HG02943 (cell line): ENCODE measurements at regions not wholly inside any gene's neighbourhood (a gene's known extent, or its start where the extent isn't known, plus 50 kb on each side); places are given as distances from the start of the nearest gene placed in this dataset.

Experiments used
- ATAC-seq: cut with Tn5 transposase; IDR thresholded peaks from one replicate; pipeline ENCODE4 v1.9.1; 2021; ENCODE audit warnings: mild to moderate bottlenecking, low read depth, moderate library complexity; ENCODE audit not compliant: unreplicated experiment

DNA sequence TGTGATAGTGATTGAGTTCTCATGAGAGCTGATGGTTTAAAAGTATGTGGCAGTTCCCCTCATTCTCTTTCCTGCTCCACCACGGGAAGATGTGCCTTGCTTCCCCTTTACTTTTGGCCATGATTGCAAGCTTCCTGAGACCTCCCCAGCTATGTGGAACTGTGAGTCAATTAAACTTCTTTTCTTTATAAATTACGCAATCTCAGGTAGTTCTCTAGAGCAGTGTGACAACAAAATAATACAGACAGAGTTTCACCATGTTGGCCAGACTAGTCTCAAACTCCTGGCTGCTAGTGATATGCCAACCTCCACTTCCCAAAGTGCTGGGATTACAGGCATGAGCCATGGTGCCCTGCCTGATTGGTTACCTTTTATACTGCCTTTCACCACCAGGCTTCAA, 755.2 kb downstream of the METTL15 start:
- ATAC-seq: no peak

DNA sequence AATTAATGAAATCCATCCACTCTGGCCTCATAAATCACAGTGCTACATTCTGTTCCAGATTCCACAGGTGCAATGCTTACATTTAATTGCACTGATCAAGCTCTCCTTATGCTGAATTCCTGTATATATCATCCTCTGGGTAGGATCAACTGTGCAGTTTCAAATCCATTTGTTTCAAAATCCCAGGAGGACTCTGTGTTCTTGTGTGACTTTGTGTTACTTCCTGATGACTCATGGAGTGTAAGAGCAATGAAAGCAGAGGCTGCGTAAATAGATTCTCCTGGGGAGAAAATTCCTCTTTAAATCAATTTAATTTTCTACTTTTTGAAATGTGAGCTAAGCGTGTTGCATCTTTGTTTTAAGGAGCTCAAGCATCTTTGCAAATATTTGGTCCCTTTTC, 752.7 kb downstream of the METTL15 start:
- ATAC-seq: no peak

DNA sequence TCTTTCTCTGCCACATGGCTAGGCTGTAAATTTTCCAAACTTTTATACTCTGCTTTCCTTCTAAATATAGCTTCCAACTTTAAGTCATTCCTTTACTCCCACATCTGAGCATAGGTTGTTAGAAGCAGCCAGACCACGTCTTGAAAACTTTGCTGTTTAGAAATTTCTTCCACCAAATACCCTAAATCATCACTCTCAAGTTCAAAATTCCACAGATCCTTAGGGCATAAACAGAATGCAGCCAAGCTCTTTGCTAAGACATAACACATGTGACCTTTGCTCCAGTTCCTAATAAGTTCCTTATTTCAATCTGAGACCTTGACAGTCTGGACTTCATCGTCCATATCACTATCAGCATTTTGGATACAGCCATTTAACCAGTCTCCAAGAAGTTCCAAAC, 749.9 kb downstream of the METTL15 start:
- no peak for ATAC-seq

DNA sequence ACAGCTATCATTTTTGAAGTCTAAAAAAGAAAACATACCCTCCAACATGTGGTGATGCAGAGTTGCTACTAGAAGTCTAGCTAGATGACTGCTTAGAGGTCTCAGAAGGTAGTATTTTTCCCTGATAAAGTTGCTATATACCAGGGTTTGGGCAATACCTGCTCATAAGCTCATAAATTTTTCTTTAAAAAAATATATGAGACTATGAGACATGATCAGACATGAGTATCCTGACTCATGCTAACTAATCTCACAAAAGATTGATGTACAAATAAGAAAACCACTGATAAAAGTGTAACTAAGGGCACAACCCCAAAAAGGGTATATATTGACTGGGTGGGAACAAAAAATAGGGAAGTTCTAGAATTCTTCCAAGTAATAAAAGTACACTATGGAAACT, 740.9 kb downstream of the METTL15 start:
- no peak for ATAC-seq

DNA sequence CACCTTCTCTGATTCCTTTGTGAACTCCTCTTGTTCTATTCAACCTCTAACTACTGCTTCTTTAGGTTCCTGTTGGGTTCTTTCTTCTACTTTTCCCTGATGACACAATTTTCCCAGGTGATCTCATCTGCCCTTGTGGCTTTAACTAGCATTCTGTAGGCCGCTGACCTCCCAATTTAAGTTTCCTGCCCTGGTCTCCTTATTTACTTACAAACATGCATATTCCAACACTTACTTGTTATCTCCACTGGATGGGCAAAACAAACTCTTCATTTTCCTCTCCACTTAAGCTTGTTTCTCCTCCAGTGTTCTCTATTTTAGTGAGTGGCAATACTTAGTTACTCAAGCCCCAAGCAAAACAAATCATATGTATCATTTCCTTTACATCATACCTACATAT, 734.5 kb downstream of the METTL15 start:
- no peak for ATAC-seq

DNA sequence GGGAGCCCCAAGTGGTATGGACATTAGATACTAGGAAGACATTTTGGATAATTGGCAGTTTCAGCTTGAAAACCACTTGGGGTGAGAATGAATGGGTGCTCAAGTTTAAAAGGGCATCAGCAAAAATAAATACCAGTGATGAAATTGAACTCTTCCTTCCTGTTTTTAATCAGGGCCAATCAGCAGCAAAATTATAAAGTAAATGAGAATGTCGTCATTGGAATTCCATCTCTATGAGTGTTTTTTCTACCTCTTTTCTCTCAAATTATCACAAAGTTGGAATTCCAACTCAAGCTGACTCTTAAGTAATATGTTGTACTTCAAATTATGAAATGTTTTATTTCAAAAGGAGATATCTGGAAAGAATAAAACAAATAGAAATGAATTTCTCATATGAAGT, 730.6 kb downstream of the METTL15 start:
- ATAC-seq: no peak

DNA sequence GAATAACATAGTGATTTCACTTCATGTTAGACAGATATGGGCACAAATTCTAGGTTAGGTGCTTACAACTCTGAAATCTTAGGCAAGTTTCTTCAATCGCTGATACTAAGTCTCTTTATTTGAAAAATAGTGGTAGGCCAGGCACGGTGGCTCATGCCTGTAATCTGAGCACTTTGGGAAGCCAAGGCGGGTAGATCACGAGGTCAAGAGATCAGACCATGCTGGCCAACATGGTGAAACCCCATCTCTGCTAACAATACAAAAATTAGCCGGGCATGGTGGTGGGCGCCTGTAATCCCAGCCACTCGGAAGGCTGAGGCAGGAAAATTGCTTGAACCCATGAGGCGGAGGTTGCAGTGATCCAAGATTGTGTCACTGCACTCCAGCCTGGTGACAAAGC, 729.4 kb downstream of the METTL15 start:
- ATAC-seq: no peak

DNA sequence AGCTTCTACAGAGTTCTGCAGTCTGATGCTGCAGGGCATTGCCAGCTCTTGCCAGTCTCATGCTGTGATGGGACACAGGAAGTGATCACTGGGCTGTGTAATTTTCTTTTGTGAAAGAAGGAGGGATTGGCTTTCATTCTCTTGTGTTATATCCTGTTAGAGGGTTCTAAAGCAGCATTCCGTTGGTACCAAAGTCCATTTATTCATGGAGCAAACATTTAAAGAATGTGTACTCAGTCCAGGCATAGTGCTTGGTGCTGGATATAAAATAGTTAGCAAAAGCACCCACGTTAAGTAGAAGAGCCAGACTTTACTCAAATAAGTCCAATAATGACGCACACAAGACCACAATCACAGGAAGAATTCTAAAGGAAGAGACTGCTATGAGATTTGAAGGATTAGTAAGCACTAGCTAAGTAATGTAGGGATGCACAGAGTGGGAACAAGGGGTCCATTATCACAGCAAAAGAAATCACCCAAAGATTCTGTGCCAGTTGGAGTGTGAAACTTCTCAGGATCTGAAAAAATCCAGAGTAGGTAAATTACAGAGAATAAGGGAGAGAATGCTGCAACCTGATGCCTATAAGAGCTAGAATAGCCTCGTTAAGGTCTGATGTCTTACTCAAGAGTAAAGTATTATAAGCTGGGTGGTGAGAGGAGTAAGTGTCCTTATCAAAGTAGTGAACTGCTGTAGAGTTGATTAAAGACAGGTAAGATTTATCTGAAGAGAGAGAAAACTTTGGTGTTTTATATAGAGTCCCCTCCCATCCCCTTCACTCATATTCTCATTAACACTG, 728.3 kb downstream of the METTL15 start:
- ATAC-seq: no peak

DNA sequence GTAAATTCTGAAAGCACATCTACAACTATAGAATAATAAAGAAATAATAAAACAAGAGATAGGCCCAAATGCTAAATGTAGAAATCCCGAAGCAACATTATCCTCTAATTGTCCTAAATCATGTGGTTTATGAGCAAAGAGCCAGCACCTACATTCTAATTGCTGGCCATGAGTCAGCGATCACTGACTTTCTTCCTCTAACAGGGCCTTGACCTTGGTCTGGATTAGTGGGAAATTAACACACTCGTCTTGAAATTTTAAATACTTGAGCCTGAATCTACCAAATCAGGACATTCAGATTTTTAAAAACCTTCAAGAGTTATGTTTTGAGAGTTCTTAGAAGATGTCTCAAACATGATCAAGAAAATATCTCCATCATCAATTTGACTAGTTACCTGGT, 727.6 kb downstream of the METTL15 start:
- no peak for ATAC-seq

DNA sequence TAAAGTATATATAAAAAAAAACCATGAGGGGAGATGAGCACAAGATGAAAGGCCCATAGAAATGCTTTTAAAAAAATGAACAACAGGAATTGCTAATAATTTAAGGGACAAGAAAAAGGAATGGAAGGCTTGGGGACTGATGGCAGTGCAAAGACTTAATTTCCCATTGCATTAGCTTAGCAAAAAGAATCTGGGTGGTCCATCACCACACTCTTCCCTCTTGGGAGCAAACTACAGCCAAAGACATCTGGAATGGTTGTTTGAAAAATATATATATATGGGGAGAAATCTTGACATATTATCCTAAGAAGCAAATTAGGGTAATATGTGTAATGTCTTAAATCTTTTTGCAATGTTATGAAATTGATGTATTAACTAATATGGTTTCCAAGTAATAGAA, 727.1 kb downstream of the METTL15 start:
- no peak for ATAC-seq

DNA sequence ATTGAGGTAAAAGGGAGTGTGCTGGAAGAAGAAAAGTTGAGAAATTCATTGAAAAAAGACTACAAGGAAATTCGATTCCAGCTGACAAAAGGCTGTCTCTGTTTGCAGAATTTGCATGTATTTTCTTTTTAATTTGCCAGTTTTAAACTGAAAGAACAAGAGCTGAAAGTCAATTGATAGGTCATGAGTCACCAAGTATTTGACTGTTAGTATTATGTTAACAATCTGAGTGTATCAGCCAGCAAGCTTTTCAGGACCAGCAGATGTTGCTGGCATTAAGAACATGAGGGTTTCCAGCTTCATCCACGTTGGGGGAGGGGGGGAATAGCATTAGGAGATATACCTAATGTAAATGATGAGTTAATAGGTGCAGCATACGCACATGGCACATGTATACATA, 726.7 kb downstream of the METTL15 start:
- ATAC-seq: no peak

DNA sequence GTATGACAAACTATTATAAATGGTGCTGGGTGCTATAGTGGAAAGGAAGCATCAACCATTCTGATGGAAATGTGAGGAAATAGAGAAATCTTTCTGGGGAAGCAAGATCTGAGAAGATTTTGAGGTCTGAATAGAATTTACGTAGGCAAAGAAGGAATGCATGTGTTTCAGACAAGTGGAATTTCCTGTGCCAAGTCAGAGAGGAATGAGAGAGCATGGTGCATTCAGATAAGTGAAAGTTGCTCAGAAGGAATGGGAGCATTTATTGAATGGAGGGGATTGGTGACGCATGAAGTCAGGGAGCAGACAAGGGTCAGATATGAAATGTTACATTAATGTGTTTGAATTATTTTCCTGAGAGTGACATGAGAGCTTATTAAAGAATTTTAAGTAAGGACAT, 725.5 kb downstream of the METTL15 start:
- no peak for ATAC-seq

DNA sequence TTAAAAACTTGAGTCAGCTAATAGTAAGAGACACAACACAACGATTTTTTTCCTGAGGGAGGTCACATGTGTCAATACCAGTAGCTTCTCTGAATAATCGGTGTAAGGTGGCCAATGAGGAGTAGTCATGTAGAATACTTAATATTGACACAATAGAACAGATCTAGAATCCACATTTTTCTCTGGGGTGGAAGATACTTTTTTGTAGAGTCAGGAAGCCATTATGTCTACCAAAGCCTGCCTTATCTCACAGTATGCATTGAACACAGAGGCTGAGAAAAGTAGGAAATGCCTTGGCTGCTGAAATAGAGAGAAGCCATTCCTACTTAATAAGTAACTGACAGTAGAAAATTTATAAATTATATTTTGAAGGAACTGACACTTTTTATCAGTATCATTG, 725.0 kb downstream of the METTL15 start:
- no peak for ATAC-seq

DNA sequence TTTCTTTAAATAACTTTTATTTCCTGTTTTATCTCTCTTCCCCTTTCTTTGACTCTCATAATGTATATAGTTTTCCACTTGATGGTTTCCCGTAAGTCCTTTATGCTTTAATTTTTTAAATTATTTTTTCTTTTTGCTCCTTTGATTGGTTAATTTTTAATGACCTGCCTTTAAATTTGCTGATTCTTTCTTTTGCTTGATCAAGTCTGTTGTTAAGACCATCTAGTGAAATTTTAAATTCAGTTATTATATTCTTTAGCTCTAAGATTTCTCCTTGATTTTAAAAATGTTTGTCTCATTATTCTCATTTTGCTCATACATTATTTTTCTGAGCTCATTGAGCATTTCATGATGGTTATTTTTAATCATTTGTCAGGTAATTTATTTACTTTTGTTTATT, 718.6 kb downstream of the METTL15 start:
- ATAC-seq: no peak

DNA sequence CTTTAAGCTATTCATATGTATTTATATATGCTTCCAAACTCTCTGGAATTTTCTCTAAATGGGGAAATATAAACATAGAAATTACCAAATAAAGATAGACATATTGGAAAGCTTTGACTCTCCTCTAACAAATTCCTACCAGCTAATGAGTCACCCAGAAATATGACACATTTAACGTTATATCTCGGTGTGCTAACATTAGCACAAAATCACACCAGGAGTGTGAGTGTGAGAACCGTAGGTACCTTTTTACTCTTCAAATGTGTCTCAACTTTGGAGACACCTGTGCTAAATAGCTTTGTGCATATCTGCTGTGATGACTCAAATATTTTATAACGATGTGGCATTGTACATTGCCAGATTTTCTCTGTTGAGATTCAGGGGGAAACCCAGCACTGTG, 714.4 kb downstream of the METTL15 start:
- no peak for ATAC-seq

DNA sequence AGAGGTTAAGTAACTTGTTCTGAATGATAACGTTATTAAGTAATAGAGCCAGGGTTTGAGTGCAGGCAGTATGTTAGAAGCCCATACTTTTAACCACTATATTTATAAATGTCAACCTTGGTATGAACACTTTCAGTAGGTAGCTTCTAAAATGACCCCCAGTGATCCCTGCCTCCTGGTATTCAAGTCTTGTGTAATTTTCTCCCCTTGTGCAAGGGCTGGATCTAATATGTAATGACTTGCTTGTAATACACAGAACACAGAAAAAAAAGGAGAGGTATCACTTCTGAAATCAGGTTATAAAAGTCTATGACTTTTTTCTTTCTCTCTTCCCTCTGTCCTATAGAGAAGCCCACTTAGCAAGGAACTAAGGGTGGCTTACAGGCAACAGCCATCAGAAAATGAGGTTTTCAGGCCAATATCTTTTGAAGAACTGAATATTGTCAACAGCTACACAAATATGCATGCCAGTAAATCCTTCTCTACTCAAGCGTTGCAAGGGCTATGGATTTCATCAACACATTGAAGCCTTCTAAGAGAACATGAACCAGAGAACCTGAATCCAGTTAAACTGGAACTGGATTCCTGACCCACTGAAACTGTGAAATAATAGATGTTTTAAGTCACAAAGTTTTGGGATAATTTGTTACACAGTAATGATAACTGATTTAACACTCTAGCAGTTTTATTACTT, 712.3 kb downstream of the METTL15 start:
- no peak for ATAC-seq

DNA sequence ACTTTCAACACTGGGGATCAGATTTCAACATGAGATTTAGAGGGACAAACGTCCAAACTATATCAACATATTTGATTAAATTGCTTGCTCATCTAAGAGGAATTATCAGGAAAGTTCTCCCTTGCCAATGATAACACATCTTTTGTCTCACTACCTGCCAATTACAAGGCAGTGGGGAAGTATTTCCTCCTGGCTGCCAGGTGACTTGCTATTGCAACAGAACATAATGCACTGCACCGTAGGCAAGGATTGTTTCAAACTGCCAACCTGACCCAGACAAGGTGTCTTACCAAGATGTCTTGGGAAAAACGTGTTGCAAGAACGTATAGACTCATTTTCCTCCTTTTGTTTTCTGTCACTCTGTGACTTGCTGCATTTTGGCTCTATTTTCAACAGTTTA, 711.6 kb downstream of the METTL15 start:
- no peak for ATAC-seq

DNA sequence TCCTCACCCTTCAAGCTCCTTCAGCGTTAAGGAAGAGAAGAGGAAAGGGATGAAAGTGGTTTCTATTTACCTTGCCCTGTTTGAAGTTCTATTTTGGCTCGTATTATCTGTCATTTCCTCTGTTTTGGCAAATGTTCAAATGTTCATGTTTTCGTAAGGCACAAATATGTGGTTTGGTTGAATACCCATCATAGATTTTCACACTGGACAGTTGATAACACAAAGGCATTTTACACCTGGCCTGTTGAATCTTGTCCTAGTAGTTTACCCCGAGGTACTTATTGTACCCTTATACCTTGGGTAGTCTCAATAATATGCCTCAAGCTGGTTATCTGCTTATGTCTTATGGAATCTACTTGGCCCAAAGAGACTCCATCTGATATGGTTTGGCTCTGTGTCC, 706.9 kb downstream of the METTL15 start:
- no peak for ATAC-seq

DNA sequence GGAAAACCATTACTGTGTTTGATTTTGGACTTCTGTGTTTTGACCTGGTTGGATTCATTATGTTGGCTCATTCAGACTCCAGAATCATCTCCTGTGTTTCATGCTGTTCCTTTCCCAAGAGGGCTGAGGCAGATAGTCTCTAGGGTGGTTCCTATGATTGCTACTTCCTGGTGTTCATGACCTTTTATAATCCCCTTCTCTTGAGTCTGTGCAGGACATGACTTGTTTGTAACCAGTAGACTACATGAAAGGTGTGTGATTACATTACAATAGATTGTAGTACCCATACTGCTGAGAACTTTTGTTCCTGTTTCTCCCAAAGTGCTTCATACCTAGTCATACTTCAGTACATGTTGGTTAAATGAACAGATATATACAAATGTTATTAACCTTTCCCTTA, 700.6 kb downstream of the METTL15 start:
- no peak for ATAC-seq

DNA sequence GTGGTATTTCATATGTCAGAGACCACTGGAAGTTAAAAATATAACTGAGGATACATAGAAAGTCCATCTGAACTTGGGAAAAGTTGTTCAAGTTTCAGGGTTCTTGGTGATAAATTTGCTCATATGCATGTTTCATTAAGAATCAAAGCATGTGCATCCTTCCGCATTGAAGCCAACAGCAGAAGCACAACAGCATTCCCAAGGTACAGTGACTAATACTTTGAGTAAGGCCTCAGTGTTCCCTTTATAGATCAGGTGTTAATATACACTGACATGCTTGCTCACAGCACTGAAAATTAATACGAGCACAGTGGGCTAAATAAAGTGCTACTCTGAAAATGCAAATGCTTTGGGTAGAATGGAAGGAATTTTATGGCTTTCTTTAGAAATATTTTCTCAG, 691.1 kb downstream of the METTL15 start:
- ATAC-seq: no peak

DNA sequence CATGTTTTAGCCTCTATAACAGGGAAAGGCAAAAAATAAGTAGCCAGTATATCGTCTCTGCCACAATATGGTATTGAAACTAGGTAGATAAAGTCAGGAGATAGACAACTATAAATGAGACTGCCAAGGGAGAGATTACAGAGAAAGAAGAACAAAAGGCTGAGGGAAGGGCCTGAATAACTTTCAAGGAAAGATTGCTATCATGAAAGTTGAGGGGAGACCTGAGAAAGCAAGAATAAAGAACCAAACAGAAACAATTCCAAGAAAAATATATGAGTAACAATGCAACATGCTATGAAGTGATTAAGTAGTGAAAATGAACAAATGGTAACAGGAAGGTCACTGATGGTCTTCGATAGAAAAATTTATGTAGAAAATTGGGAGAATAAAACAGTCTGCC, 690.1 kb downstream of the METTL15 start:
- ATAC-seq: no peak

DNA sequence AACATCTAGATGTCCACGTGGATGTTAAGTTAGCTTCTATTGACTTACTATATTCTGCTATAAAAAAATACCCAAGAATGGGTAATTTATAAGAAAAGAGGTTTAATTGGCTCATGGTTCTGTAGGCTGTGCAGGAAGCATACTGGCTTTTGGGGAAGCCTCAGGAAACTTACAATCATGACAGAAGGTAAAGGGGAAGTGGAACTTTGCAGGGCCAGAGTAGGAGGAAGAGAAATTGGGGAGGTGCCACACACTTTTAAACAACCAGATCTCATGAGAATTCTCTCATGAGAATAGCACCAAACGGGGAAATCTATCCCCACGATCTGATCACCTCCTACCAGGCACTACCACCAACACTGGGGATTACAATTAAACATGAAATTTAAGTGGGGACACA, 689.3 kb downstream of the METTL15 start:
- no peak for ATAC-seq
